Loucy (cell line): ENCODE measurements at regions not wholly inside any gene's neighbourhood (a gene's known extent, or its start where the extent isn't known, plus 50 kb on each side); places are given as distances from the start of the nearest gene placed in this dataset.

Source experiments
- H2AFZ ChIP-seq: fragments of 200-600 bp; sonication (generic); 2 replicates; pipeline ENCODE4 v1.6.0; 2016; ENCODE audit warnings: antibody characterized with exemption, mild to moderate bottlenecking, low read length, moderate library complexity
- H3F3A ChIP-seq: fragments of 200-600 bp; 2 replicates; pipeline ENCODE4 v1.6.0; 2016; ENCODE audit warnings: antibody characterized with exemption, low read depth, mild to moderate bottlenecking
- H3K27me3 ChIP-seq: fragments of 200-600 bp; sonication (generic); 2 replicates; pipeline ENCODE4 v1.6.1; 2014; ENCODE audit warnings: low read length, mild to moderate bottlenecking; ENCODE audit not compliant: insufficient read depth, poor library complexity, severe bottlenecking
- H3K36me3 ChIP-seq: fragments of 200-600 bp; sonication (generic); 2 replicates; pipeline ENCODE4 v1.6.1; 2016; ENCODE audit warnings: low read length; ENCODE audit not compliant: insufficient read depth
- H3K4me1 ChIP-seq: fragments of 200-600 bp; sonication (generic); 2 replicates; pipeline ENCODE4 v1.5.1; 2014; ENCODE audit warnings: low read length, mild to moderate bottlenecking; ENCODE audit not compliant: insufficient read depth, poor library complexity, severe bottlenecking
- H3K4me2 ChIP-seq: fragments of 200-600 bp; sonication (generic); 2 replicates; pipeline ENCODE4 v1.6.0; 2014; ENCODE audit warnings: antibody characterized with exemption, low read length, low read depth, mild to moderate bottlenecking; ENCODE audit not compliant: poor library complexity, severe bottlenecking
- H3K4me3 ChIP-seq: fragments of 200-600 bp; sonication (generic); 2 replicates; pipeline ENCODE4 v1.5.1; 2014; ENCODE audit warnings: low read length, mild to moderate bottlenecking, mixed read lengths; ENCODE audit not compliant: poor library complexity, severe bottlenecking
- H3K79me2 ChIP-seq: fragments of 200-600 bp; sonication (generic); 2 replicates; pipeline ENCODE4 v1.6.1; 2014; ENCODE audit warnings: low read length; ENCODE audit not compliant: insufficient read depth
- H3K9ac ChIP-seq: fragments of 200-600 bp; sonication (generic); 2 replicates; pipeline ENCODE4 v1.6.0; 2014; ENCODE audit warnings: mild to moderate bottlenecking, low read depth, low read length, moderate library complexity; ENCODE audit not compliant: poor library complexity, severe bottlenecking
- H3K9me2 ChIP-seq: fragments of 200-600 bp; sonication (generic); replicated peaks from 2 replicates; pipeline ENCODE4 v1.6.1; 2016; ENCODE audit warnings: low read depth, low read length, mixed read lengths
- H3K9me3 ChIP-seq: fragments of 200-600 bp; sonication (generic); 2 replicates; pipeline ENCODE4 v1.6.1; 2014; ENCODE audit warnings: mild to moderate bottlenecking, antibody characterized with exemption, low read length, low read depth; ENCODE audit not compliant: insufficient read depth
- H4K20me1 ChIP-seq: fragments of 200-600 bp; sonication (generic); 2 replicates; pipeline ENCODE4 v1.6.0; 2014; ENCODE audit warnings: antibody characterized with exemption, low read length, mild to moderate bottlenecking; ENCODE audit not compliant: insufficient read depth, poor library complexity, severe bottlenecking
- CTCF ChIP-seq: fragments of 200-600 bp; sonication (generic); conservative IDR thresholded peaks from 2 replicates; pipeline ENCODE4 v1.5.1; 2014; ENCODE audit warnings: mild to moderate bottlenecking, antibody characterized with exemption, low read length
- EZH2phosphoT487 ChIP-seq: fragments of 200-600 bp; IDR thresholded peaks from 2 replicates; pipeline ENCODE4 v1.6.1; 2018; ENCODE audit warnings: antibody characterized with exemption, mild to moderate bottlenecking, moderate library complexity, borderline replicate concordance

- TF ChIP-seq CTCF (no peak), EZH2phosphoT487 (no peak)
- Histone ChIP-seq H3K9me2 (no peaks in the 10 kb centered on the region), H3K4me3 (no peak overlapping the region), H3K9me3 (no peaks in the 10 kb centered on the region), H3K9ac (no peak overlapping the region), H3F3A (no peaks in the 10 kb centered on the region), H2AFZ (no peak overlapping the region), H4K20me1 (no peaks in the 10 kb centered on the region), H3K79me2 (no peaks in the 10 kb centered on the region), H3K4me1 (no peaks in the 10 kb centered on the region), H3K27me3 (no peaks in the 10 kb centered on the region), H3K36me3 (no peaks in the 10 kb centered on the region), H3K4me2 (no peak overlapping the region)
Observed at GRCh38 chr1:221291113-221291512, 411.9 kb downstream of the HLX start.

GRCh38 chr1:221292652-221293051 lies 413.4 kb downstream of the HLX start:
- H3K9ac ChIP-seq: no peak overlapping the region

GRCh38 chr1:221294242-221294641 lies 415.0 kb downstream of the HLX start:
- no peaks in the 10 kb centered on the region for H3K27me3 ChIP-seq
- H3K9me2 ChIP-seq: no peaks in the 10 kb centered on the region
- no peaks in the 10 kb centered on the region for H4K20me1 ChIP-seq
- H3F3A ChIP-seq: no peaks in the 10 kb centered on the region
- no peaks in the 10 kb centered on the region for H3K9me3 ChIP-seq
- no peaks in the 10 kb centered on the region for H3K36me3 ChIP-seq
- H3K4me3 ChIP-seq: no peak overlapping the region
- no peak overlapping the region for H2AFZ ChIP-seq
- no peak overlapping the region for H3K9ac ChIP-seq
- no peaks in the 10 kb centered on the region for H3K4me1 ChIP-seq
- TF ChIP-seq CTCF (no peak), EZH2phosphoT487 (no peak)
- H3K4me2 ChIP-seq: no peak overlapping the region
- H3K79me2 ChIP-seq: no peaks in the 10 kb centered on the region

More at GRCh38 chr1:221292652-221293051, 413.4 kb downstream of the HLX start:
- Histone ChIP-seq H4K20me1 (no peaks in the 10 kb centered on the region), H3K4me3 (no peak overlapping the region), H3K79me2 (no peaks in the 10 kb centered on the region), H3K9me3 (no peaks in the 10 kb centered on the region), H3F3A (no peaks in the 10 kb centered on the region), H2AFZ (no peak overlapping the region), H3K9me2 (no peaks in the 10 kb centered on the region), H3K4me1 (no peaks in the 10 kb centered on the region), H3K27me3 (no peaks in the 10 kb centered on the region), H3K4me2 (no peak overlapping the region), H3K36me3 (no peaks in the 10 kb centered on the region)
- TF ChIP-seq EZH2phosphoT487: no peak
- no peak for TF ChIP-seq CTCF
